ENCODE measurements at regions not wholly inside any gene's neighbourhood (a gene's known extent, or its start where the extent isn't known, plus 50 kb on each side); places are given as distances from the start of the nearest gene placed in this dataset.

DNA sequence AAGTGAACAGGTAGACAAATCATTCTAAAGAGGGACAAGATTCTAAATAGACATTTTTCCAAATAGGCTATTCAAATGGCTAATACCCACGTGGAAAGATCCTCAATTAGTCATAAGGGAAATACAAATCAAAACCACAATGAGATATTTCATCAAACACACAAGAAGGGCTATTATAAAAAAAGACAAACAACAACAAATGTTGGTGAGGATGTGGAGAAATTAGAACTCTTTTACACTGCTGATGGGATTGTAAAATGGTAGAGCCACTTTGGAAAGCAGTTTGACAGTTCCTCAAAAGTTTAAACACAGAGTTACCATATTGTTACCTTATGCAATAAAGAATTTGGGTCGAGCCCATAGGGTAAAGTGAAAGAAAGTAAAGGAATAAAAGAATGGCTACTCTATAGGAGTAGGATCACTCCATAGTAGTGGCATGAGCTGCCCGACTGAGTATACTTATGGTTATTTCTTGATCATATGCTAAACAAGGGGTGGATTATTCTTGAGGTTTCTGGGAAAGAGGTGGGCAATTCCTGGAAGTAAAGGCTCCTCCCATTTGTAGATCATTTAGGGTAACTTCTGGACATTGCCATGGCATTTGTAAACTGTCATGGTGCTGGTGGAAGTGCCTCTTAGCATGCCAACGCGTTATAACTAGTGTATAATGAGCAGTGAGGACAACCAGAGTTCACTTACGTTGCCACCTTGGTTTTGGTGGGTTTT lies 58.9 kb upstream of the FAM9C start:
- no peak for DNase-seq (ENCODE audit: low spot score)

DNA sequence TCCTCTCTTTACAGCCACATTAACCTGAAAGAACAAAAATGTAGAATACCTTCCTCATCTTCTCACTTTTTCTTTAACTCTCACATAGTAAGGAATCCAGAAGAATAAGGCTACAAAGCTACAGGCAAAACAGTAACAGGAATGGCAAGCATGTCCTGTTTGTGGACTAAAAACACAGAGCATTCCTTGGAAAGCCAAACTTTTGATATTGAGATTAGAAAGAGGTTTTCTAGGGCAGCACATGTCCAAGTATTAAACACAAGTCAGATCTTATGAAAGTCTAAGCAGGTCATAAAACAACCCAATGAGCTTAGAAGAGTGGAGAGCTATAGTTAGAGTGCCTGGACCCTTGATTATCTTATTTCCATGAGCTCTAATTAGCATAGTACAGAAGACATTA lies 58.2 kb upstream of the FAM9C start:
- no peak for DNase-seq (ENCODE audit: low spot score)

DNA sequence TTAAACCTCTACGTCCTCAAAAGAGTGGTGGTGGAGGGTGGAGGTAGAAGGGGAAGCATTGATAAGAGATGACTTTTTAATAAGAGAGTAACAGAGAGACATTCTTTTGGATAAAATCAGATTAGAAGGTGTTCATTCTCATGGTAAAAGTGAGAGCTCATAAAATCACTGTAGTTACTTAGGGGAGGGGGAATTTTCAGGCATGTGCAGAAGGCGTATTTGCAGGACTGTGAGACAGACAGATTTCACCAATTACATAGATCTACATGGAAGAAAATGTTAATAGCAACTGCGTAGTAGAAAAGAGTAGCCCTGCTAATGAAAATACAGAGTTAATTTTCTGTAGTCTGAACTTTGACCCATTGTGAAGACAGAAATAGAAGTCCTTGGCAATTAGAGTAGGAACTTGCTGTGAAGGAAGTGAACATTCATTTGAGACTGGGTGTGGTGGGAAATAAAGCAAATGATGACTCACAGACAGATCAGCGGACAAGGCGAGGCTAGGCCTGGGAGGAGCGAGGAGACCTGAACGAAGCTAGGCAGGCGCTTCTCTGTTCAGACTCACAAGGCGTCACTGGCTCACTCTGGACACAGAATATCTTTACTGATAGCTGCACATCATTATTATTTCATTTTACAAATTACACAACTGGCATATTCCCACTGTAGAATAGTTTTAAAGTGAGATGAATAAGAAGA lies 57.2 kb upstream of the FAM9C start:
- DNase-seq (ENCODE audit: low spot score): no peak

DNA sequence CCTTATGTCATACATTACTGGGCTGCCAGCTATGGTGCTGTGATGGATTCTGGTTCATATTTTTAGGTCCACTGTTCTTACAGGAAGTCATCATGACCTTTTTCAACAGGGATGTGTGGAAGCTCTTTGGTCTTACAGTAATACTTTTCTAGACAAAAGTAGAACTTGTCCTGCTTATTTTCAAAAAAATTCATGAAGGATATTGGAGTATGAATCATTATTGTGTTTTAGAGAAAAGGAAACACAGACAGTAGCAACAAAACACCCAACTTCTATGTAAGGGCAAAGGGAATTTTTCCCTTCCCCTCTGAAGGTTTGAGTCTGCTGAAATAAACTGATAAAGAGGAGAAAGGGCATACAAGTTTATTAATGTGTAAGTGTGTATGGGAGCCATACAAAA lies 54.7 kb upstream of the FAM9C start:
- DNase-seq (ENCODE audit: low spot score): no peak

DNA sequence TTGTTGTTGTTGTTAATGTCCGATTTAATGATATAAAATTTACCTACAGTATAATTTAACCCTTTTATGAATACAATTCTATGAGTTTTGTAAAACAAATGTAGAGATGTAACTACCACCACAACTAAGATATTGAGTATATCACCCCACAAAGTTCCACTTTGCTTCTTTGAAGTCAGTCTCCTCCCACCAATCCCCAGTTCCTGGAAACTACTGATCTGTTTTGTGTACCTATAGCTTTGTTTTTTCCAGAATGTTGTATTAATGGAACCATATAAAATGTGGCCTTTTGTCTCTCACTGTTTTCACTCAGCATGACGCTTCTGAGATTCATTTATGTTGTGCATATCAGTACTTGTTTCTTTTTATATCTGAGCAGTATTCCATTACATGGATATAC lies 52.3 kb upstream of the FAM9C start:
- no peak for DNase-seq (ENCODE audit: low spot score)

DNA sequence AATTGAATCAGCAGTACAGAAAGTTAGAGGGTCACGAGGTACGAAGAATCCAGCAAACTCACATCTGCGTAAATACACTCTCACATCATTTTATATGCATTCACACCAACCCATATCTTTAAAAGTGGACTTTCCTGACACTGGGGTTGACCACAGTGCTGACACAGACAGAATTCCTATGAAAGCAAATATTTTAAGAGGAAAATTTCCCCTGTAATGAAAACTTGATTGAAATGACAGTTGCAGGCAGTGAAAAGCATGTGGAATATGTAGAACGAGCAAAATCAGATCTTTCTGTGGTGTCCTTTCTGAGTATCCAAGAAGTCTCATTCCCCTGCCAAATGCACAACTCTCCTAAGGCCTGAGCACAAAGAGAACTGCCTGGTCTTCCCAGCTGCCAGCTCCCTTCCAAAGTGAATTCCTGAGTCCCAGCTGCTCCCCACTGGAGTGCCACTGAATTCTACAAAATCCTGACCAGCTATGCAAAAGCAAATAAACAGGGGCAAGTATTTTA lies 50.5 kb upstream of the FAM9C start:
- DNase-seq (ENCODE audit: low spot score): no peak

DNA sequence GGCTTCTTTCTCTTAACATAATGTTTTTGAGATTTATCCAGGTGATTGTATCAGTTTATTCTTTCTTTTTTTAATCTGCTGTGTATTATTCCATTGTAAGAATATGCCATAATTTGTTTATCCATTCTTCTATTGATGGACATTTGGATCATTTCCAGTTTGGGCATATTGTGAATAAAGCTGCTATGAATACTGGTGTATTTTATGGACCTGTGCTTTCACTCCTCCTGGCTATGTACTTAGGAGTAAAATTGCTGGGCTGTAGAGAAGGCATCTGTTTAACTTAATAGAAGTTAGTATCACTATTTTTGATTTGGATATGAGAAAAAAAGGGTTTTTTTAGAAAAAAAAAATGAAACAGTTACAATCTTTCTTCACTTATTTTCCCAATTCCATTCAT lies 50.0 kb upstream of the FAM9C start:
- DNase-seq (ENCODE audit: low spot score): no peak
